ENCODE measurements at regions not wholly inside any gene's neighbourhood (a gene's known extent, or its start where the extent isn't known, plus 50 kb on each side); places are given as distances from the start of the nearest gene placed in this dataset.
"Not testable (repeated sequence)": the region's sequence is repeated elsewhere in the genome, so short reads cannot be mapped to it uniquely, and the experiment has no call there.

DNA sequence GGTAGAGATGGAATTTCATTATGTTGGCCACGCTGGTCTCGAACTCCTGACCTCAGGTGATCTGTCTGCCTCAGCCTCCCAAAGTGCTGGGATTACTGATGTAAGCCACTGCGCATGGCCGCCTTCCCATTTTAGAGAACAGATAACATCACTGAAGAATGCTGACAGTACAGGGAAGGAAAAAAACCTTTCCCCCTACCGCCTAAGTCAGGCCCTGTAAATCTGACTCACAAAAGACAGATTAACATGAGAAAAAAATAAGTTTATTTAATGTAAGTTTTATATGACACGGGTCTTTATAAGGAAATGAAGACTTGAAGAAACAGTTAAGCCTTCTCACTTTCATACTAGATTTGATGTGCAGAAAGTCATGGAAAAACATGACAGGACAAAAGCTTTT lies 227.2 kb upstream of the ZNF608 start:
- DNase-seq, result no peak

DNA sequence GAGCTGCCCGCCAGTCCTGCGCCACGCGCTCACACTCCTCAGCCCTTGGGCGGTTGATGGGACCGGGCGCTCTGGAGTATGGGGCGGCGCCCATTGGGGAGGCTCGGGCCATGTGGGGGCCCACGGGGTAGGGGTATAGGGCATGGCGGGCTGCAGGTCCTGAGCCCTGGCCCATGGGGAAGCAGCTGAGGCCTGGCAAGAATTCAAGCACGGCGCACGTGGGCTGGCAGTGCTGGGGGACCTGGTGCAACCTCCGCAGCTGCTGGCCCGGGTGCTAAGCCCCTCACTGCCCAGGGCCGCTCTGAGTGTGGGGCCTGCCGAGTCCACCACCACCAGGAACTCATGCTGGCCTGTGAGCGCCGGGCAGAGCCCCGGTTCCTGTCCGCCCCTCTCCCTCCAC lies 229.6 kb upstream of the ZNF608 start:
- no peak for DNase-seq

DNA sequence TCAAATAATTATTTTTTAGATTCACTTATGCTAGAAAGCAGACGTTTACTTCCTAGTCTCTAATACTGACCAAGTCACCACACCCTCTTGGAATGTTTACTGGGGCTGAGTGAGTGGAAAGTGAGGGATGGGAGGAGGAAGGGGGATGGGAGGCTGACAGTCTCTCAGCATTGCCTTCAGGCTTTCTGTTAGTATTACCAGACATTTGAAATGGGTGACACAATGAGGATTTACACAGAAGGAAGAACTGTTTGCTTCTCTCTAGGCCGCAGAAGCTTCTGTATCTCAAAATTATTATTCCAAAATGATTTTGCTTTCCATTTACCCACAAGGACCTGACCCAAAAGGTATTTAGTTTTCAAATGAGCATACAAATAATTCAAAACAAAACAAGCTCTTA lies 232.8 kb upstream of the ZNF608 start:
- peak; percentile 94 for DNase-seq

DNA sequence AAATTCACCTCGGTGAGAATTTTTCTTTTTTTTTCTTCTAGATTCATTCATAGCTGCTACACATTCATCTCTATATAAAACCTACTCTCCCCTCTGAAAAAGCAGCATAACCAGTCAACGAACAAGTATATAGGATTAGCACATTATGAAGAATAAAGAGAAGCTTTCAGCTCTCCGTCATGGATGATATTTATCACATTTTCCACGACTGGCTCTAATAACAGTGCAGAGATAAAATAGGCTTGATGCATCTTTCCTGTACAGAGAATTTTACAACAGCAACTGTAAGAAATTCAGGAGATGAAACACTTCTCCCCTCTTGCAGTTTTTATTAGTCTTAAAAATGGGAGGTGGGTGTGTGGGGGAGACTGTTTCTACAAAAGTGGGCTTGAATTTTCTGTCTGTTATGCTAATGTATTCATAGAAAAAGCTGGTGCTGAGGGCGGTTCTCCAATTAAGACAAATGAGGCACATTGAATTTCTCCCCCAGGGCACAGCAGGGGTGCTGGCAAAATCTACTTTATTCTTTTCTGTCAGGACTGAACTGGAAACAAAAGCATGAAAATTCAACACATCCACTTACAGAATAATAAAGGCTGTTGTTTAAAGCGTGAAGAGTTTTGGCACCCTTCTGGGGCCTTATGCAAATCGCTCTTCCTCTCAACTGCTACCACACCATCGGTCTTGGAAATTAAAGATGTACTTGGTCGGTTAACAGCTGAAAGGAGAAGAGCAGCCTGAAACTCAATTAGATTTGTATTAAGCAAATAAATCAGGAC lies 233.9 kb upstream of the ZNF608 start:
- DNase-seq, result peak; percentile 99

DNA sequence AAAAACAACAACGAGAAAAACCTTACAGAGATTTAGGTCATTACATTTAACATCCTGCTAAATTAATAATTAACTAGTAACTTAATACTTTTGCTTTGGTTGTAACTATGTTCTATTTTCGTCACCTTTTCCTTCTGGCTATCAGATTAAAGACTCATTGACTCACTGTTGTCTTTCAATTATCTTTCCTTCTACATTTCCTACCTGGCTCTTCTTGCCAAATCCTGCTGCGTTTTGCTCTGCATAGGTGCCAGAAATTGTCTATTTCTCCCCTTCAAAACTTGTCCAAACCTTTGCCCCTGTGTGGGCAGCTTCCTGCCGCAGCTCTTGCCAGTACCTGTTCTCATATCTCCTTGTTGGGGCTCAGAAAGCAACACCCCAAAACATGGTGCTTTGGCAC lies 235.5 kb upstream of the ZNF608 start:
- peak; percentile 17 for DNase-seq

DNA sequence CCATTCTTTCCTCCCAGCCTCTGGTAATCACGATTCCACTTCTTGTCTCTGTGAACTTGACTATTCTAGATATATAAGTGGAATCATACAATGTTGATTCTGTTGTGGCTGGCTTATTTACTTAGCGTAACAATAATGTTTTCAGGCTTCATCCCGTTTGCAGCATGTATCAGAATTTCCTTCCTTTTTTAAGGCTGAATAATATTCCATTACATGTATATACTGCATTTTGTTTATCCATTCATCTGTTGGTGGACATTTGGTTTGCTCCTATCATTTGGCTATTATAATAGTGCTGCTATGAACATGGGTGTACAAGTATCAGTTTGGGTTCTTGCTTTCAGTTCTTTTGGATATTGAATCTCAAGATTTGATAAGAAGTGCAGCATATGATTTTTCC lies 239.7 kb upstream of the ZNF608 start:
- DNase-seq, result no peak

DNA sequence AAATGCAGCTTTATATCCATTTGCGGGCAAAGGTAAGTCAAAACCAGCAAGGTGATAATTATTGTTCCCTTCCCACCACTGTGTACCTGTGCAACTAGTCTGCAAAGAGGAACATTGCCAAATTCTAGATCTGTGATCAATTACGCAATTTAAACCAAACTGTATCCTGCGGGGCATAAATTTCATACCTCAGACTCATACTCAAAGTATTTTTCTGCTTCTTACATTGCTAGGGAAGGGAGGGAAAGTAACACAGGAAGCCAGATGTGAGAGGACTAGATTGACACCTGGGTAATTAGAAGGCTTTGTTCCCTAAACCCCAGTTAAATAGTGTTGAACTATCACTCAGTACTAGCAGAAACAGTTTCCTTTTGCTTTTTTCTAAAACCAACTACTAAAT lies 240.2 kb upstream of the ZNF608 start:
- peak; percentile 41 for DNase-seq

DNA sequence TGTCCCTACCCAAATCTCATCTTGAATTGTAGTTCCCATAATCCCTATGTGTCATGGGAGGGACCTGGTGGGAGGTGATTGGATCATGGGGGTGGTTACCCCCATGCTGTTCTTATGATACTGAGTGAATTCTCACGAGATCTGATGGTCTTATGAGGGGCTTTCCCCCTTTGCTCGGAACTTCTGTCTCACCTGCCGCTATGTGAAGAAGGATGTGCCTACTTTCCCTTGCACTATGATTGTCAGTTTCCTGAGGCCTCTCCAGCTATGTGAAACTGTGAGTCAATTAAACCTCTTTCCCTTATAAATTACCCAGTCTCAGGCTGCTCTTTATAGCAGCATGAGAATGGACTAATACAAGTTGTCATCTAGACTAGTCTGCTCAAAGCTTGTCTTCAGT lies 241.3 kb upstream of the ZNF608 start:
- not testable (repeated sequence) for DNase-seq

DNA sequence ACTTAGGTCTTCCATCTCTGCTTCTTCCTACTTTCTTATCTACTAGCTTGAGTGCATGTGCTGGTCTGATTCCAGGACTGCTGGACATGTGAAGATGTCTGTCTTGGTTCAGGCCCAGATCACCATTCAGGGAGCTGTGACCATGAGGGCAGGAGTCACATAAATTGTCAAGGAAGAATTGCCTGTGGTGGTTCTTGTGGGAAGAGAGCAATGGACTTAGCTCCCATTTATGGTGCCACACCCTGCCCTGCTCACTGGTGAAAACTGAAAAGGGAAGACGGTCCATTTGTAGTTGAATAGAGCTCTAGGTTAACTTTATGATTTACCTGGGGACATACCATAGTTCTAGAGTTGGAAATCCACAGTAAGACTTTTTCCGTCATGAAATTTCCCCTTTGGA lies 244.3 kb upstream of the ZNF608 start:
- DNase-seq, result no peak

DNA sequence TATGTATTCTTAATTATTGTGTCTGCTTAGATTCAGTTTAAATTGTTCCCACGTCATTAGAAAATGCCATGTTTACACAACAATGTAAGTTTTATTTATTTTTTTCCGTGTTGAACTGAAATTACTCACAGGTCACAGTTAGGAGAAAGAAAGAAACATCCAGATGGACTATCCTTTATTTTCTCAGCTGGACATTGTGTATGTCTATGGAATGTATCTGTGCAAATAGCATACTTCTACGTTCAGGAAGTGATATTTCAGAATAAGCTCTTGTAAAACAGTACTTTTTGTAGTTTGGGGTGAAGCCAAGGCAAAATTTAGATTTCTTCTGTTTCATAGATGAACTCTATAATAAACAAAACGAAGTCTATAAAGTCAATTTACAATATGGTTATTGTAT lies 249.0 kb upstream of the ZNF608 start:
- DNase-seq, result no peak

DNA sequence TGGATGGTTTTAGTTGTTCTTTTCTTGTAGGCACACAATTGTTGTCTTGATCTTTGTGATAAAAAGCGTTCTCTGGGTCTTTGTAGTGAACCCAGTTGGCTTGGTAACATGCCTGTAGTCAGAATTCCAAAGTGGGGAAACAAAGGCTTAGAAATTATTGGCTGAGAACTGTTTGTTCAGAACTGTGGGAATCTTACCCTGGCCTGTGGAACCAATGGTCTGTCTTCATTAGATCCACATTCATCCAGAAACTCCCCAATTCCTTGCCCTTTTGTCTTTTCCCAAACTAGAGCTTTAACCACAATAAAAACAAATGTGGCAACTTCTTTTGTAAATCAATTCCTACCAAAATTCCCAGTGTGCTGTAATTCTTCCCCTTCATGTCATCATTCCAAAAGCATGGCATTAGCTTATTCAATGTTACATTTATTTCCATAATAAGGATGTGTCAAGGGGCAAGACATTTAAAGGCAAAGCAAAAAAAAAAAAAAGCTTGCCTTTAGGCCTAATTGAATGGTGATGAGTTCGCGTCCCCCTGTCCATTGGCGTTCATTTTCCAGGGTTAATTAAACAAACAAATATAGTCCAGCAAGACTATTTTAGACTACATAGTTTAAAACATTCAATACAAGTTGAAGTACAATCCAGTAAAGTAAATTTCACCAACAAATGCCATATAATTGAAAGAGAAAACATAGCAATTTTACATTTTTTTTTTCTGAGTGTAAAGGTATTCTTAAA lies 249.8 kb upstream of the ZNF608 start:
- DNase-seq, result no peak

DNA sequence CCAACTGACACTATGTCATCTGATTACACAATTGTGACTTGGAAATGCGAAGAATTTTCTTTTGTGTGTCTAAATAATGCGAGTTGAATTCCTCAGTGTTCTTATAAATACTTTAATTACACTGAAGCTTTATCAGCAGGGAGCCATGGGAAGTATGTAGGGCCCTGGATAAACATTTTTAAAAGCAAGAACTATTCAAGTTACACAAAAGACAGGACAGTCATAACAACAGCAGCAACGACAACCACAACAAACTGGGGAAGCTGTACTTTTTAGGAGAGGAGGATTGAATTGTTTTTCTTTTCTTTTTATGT lies 250.3 kb upstream of the ZNF608 start:
- DNase-seq, result no peak

DNA sequence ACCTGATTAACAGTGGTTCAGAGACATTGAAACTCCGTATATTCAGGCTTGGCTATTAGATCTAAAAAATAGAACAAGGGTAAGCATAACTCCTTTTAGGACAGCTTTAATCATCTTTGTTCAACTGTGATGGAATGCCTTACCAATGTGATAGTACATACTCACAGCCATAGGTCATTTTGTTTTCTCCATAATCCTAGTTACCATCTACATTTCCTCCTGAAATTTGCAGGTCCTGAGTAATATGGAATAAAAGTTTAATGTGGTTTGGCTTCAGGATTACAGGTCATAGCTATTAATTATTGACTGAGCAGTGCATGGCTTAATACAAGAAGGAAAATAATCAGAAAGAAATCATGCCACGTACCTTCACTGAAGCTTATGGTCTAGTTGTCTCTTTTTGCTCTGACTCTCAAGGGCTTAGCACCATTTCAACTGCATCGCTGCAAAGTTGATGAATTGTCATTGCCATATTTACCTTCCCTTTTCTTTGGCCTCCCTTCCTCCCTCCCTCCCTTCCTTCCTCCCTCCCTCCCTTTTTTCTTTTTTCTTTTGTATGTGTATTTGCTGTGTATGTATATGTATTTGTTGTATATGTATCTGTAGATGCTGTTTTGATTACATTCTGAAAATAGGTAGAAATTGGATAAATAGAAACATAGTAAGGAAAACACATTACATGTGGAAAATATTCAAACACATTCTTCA lies 250.9 kb upstream of the ZNF608 start:
- no peak for DNase-seq

DNA sequence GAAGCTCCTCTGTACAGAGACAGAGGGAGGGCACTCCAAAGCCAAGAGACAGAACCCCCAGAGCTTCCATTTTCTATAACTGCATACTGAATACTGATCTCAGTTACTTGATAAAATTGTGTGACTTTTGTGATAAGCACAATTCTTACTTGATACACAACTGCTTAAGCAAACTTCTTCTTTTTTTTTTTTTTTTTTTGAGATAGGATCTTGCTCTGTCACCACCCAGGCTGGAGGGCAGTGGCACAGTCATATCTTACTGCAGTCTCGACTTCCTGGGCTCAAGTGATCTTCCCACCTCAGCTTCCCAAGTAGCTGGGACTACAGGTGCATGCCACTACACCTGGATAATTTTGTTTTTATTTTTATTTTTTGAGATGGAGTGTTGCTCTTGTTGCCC lies 252.1 kb upstream of the ZNF608 start:
- no peak for DNase-seq

DNA sequence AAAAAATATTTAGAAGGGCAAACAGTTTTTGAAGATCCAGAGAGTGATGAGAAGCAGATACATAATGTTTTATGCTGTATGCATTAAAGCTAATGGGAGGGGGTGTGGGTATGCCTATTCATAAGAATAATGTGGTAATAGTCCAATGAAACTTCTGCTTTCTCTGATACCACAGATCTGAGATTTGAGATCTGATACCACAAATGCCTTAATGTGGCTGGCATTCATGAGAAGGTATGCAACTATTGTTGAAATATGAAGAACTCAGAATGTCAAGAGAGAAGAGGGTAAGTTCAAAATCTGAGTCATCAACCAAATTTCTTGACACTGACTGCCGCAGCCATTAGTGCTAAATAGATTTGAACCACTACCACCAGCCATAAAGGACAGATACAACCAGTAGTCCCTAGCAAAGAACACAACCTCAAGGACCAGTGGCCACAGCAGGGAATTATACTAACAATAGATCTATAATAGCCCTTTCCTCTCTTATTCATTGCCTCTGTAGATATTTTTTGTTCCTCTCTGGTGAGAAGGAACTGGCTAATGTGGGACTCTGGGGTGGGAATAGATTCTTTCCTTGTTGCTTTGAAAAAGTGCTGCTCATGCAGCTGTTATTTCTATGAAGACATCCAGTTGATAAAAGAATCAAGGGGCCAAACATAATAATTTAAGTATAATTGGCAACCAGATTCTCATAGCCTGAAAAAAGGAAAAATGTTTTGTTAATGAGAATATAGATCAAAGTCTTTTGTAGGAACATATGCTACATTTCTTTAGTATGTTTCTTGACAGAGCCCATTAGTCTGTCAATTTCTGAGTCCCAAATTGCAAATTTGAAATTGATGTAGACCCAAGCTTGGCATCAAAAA lies 256.5 kb upstream of the ZNF608 start:
- peak; percentile 50 for DNase-seq

DNA sequence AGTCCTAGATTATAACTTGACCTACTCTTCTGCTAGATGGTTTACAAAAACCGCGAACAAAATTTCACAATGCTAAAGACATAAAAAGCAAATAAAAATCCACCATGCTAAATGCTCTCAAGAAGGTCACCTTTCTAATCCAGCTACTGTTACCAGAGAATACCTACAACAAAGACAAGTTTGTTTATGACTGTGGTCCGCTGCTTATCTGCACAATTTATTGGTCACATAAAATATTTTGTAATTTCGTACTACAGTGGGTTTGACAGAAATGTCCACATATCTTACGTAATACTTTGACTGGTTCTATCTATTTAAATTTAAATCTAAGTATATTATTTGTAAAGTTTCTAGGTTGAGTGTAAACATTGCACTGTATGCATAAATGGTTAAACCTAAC lies 257.6 kb upstream of the ZNF608 start:
- DNase-seq, result no peak

DNA sequence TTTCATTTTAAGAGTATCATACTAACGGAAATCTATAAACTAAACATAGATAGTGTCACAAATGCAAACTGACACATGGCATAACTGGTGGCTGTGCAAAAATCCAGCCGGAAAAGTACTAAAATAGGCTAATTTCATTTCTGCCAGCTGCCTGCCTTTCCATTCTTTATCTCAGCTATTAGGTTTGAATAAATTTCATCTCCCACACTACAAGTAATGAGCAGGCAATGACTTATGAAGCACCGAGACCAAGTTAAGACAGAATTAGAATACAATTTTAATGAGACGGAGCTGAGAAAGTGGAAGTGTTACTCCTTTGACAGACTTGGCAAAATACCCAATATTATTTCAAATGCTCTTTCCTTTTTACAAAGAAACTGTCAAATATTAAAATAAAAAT lies 258.8 kb upstream of the ZNF608 start:
- DNase-seq, result peak; percentile 71

DNA sequence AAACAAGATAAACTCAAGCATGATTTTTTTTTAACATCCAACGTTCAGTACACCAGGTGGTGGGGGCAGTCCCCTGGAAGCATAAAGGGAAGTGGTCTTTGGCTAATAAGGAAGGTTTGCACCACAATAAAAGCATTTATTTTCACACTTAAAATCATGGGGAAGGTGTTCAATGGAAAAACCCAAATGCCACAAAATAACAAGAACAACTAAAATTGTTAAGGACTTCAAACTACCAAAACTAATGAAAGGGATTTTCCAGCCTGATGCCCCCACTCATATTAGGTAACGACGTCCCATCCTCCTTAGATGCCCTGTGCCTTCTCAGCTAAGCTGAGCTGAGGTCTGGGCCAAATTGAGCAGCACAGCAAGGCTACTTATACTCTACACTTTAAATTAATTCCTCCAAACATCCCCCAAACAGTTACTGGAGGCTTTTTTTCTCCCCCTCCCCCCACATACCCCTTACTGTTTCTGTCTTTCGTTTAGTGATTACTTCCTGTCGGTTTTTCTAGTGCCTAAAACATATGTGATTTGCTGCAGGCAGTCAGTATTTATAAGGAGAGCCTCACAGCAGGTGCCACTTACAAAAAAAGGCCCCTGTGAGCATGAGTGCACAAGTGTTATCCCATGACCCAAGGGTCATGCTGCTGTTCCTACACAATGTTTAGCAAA lies 259.7 kb upstream of the ZNF608 start:
- DNase-seq, result peak; percentile 98

DNA sequence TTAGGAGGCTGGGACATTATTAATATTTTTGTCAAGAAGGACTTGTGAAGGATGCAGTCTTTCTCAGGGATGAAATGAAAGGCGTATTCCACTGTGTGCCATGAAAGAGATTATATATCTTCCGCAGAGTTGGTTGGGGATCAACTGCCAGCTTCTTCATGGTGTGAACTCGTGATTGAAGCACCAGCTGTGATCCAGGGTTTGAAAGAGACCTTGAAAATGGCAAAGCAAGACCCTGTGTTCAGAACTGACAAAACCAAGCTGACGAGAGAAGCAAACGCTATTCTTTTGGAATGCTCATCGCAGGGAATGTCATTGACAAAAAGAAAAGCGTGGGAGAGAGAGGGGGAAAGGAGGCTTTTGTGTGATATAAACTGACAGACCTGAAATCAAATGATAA lies 263.9 kb upstream of the ZNF608 start:
- no peak for DNase-seq

DNA sequence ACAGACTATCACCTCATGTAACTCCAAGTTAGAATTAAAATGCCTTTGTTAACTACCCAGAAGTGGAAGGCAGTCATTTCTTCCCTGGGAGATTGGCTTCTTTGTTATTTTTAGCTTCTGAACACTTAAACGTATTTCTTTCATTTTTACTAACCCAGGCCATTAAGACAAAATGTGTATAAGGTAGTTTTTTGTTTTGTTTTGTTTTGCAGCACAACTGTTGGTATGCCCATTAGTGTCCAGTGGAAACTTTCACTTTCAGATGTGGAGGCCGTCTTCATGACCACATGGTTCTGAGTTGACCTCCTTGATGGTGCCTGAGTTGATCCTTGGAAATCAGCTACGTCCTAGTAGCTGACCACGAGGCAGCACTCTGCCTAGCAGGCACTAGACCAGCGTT lies 264.6 kb upstream of the ZNF608 start:
- DNase-seq, result no peak

DNA sequence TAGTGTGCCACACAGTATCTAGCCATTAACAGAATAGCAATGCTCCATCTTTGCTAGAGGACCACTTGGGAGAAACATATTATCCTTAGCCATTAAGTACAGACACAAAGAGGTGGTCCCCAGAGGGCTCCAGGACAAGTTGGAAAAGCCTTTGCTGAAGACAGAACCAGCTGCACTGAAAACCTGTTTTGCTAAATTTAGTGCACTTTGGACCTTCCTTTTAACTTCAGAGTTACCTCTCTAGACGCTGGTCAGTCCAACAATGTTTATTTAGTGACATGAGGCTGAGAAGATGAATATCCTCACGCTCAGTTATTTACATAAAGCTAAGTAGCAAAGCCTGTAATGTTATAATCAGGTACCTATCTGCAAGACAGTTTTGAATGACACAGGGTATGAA lies 265.0 kb upstream of the ZNF608 start:
- DNase-seq, result peak; percentile 66

DNA sequence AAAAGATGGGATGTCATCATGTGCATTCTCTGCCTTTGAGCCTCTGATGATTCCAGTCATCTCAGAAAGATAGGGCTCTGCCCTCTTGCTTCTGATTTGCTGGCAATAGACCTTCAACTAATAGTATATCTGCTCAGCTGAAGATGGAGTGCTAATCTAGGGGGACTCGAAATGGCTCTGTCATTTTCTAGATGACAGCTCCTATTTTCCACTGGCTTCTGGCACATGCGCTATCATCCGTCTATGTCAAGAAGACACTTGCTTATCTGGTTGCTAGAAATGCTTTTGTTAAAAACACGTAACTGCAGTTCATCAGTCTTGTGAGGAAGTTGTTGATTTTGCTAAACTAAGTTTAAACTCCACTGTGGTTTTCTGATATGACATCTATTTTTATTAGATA lies 265.5 kb upstream of the ZNF608 start:
- DNase-seq, result peak; percentile 41
